Common myeloid progenitor, CD34-positive (primary cell): ENCODE measurements at regions not wholly inside any gene's neighbourhood (a gene's known extent, or its start where the extent isn't known, plus 50 kb on each side); places are given as distances from the start of the nearest gene placed in this dataset.
A peak's percentile ranks its signal among the peaks of the same experiment; 100 is the strongest.

ENCODE experiments used
- CTCF ChIA-PET: fragments of 350-600 bp; sonication (Branson Sonifier 250); formaldehyde crosslinking; loops from one replicate; lab custom pipeline; 2021; ENCODE audit warnings: antibody characterized with exemption; lab: Charles Lee
- POLR2A ChIA-PET: fragments of 350-600 bp; sonication (Branson Sonifier 250); formaldehyde crosslinking; loops from one replicate; lab custom pipeline; 2021; ENCODE audit warnings: antibody characterized with exemption; lab: Charles Lee
- DNase-seq, 3 donors: peaks; one replicate each; pipeline versions ENCODE4 v3.0.0 to v3.0.0-alpha.2; 2013
- H3K27ac ChIP-seq, 2 experiments: 1 replicate in 1 of 2; 2 replicates in 1 of 2; pipeline ENCODE4 v1.7.0; 2013; ENCODE audit warnings: inconsistent platforms in 2 of 2, low read length in 2 of 2, mild to moderate bottlenecking in 2 of 2, low read depth in 1 of 2, moderate library complexity in 1 of 2; ENCODE audit not compliant: severe bottlenecking in 2 of 2, insufficient read depth in 1 of 2, poor library complexity in 1 of 2
- H3K27me3 ChIP-seq, 5 experiments: replicated peaks in 2 of 5; 1 replicate in 3 of 5; 2 replicates in 2 of 5; pipeline versions ENCODE4 v1.6.1 to v1.7.0; 2013; ENCODE audit warnings: low read length in 4 of 5, mild to moderate bottlenecking in 2 of 5, moderate library complexity in 2 of 5, inconsistent platforms in 1 of 5; ENCODE audit not compliant: insufficient read depth in 5 of 5, control insufficient read depth in 4 of 5
- H3K36me3 ChIP-seq, 4 experiments: 1 replicate in 2 of 4; 2 replicates in 2 of 4; pipeline versions ENCODE4 v1.6.1 to v1.7.0; 2013; ENCODE audit warnings: low read length in 3 of 4, control low read depth in 1 of 4, mild to moderate bottlenecking in 1 of 4; ENCODE audit not compliant: control insufficient read depth in 4 of 4, insufficient read depth in 4 of 4
- H3K4me1 ChIP-seq, 4 experiments: 1 replicate in 3 of 4; 2 replicates in 1 of 4; pipeline versions ENCODE4 v1.6.1 to v1.7.1; 2013; ENCODE audit warnings: low read length in 3 of 4, mild to moderate bottlenecking in 3 of 4, control low read depth in 1 of 4, inconsistent platforms in 1 of 4, moderate library complexity in 1 of 4; ENCODE audit not compliant: control insufficient read depth in 4 of 4, insufficient read depth in 4 of 4; ENCODE audit errors: control extremely low read depth in 1 of 4
- H3K4me3 ChIP-seq, 7 experiments: 1 replicate in 4 of 7; 2 replicates in 3 of 7; pipeline versions ENCODE4 v1.5.1 to v1.7.0; 2013; ENCODE audit warnings: mild to moderate bottlenecking in 7 of 7, low read length in 6 of 7, moderate library complexity in 6 of 7, inconsistent platforms in 2 of 7, low read depth in 2 of 7, control low read depth in 1 of 7; ENCODE audit not compliant: insufficient read depth in 4 of 7, control insufficient read depth in 1 of 7; ENCODE audit errors: extremely low read depth in 1 of 7
- H3K9me3 ChIP-seq, 5 experiments: 1 replicate in 4 of 5; 2 replicates in 1 of 5; pipeline versions ENCODE4 v1.6.1 to v1.7.1; 2013; ENCODE audit warnings: low read length in 4 of 5, mild to moderate bottlenecking in 2 of 5, inconsistent platforms in 1 of 5, low read depth in 1 of 5, moderate library complexity in 1 of 5; ENCODE audit not compliant: control insufficient read depth in 4 of 5, insufficient read depth in 2 of 5; ENCODE audit errors: control extremely low read depth in 1 of 5
- WGBS: methylation state at CpG from one replicate; pipeline ENCODE4 v1.1.5; 2013; ENCODE audit not compliant: insufficient coverage; 5-methylcytosine and 5-hydroxymethylcytosine counted together

DNA sequence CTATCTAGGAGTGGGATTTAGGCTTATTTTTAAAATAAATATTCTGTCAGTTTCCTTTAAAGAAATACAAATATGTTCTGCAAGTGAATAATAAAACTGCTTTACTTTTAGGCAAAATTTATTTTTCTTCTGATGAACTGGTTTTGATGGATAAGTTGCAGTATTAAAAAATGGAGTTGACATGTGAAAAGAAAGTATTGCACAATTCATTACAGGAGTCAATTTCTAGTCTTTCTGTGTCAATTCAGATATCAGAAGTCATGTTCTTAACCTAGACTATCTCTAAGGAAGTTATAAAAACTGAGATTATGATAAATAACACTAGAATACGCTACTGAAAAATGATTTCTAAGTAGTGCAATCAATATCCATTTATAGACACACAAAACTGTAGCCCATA is 270.2 kb upstream of the TMPRSS15 start:
- Histone ChIP-seq H3K4me1 (no peaks in the 10 kb centered on the region), H3K27me3 (no peaks in the 10 kb centered on the region), H3K27ac (no peak overlapping the region), H3K9me3 (peaks cover 0 to 3% (median 0%) of the 10 kb centered on the region in 5 experiments), H3K4me3 (no peak overlapping the region), H3K36me3 (no peaks in the 10 kb centered on the region)
- ChIA-PET POLR2A (no interaction called here), CTCF (no interaction called here)
- no peak for DNase-seq
- WGBS, result no CpG with 5 or more reads among the region's 1 CpG

DNA sequence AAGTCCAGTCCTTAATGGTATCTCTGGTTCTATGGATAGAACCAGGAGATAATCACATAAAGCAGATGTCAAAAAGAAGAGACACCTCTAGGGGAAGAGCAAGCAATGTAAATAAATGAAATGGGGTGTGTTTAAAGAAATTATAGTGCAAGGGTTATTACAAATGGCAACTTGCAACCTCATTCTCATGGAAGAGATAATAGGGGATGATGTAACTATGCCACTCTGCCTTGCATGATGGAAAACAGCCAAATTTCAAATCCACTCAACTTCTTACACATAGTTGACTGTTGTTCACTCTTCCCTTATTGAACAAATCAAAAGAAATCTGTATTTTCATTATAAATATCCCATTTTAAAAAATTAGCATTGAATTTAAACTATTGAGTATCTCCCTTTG is 274.0 kb upstream of the TMPRSS15 start:
- H3K27ac ChIP-seq, result no peak overlapping the region
- no peaks in the 10 kb centered on the region for H3K4me1 ChIP-seq
- POLR2A ChIA-PET, result no interaction called here
- no peaks in the 10 kb centered on the region for H3K36me3 ChIP-seq
- H3K4me3 ChIP-seq, result no peak overlapping the region
- DNase-seq, result no peak
- peaks cover 0 to 3% (median 0%) of the 10 kb centered on the region in 5 experiments for H3K9me3 ChIP-seq
- CTCF ChIA-PET, result no interaction called here
- H3K27me3 ChIP-seq, result no peaks in the 10 kb centered on the region

DNA sequence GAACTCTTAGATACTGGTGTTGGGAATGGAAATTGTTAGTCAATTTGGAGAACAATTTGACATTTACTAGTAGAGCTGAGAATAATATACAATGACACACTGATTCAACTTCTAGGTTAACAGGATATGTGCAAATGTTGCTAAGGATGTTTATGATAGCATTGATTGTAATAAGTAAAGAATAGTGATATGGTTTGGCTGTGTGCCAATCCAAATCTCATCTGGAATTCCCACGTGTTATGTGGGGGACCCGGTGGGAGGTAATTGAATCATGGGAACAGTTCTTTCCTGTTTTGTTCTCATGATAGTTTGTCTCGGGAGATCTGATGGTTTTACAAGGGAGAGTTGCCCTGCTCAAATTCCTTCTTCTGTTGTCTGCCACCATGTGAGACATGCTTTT is 302.4 kb upstream of the TMPRSS15 start:
- ChIA-PET POLR2A (no interaction called here), CTCF (no interaction called here)
- Histone ChIP-seq H3K36me3 (no peaks in the 10 kb centered on the region), H3K4me3 (no peak overlapping the region), H3K9me3 (no peaks in the 10 kb centered on the region), H3K27ac (no peak overlapping the region), H3K27me3 (no peaks in the 10 kb centered on the region), H3K4me1 (no peaks in the 10 kb centered on the region)
- no peak for DNase-seq
- 79% methylated on average over 3 of the region's 3 CpGs for WGBS

GRCh38 chr21:18711662-18712061 is 308.1 kb upstream of the TMPRSS15 start:
- Histone ChIP-seq H3K4me1 (no peaks in the 10 kb centered on the region), H3K27ac (no peak overlapping the region), H3K9me3 (peaks cover 0 to 1% (median 0%) of the 10 kb centered on the region in 5 experiments), H3K36me3 (no peaks in the 10 kb centered on the region), H3K27me3 (no peaks in the 10 kb centered on the region), H3K4me3 (no peak overlapping the region)
- POLR2A ChIA-PET, result no interaction called here
- CTCF ChIA-PET, result no interaction called here
- DNase-seq, result no peak
- 100% methylated on average over 1 of the region's 1 CpG for WGBS

DNA sequence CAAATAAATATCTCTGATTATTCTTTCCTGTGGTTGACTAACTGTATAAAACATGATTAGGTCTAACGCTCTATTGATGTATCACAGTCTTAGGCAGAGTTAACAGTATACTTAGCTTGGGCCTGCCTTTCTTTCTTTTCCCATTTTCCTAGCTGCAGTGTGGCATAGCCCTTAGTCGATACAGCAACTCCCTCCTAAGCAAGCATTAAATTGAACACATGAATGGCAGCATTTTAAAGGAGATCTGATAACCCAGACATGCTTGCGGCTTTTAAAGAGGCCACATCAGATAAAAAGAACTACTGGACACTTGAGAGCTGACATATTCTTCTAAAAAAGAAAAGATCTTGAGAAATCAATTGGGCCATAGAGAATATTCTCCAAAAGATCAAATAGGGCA is 312.0 kb upstream of the TMPRSS15 start:
- WGBS, result 83% methylated on average over 2 of the region's 3 CpGs

DNA sequence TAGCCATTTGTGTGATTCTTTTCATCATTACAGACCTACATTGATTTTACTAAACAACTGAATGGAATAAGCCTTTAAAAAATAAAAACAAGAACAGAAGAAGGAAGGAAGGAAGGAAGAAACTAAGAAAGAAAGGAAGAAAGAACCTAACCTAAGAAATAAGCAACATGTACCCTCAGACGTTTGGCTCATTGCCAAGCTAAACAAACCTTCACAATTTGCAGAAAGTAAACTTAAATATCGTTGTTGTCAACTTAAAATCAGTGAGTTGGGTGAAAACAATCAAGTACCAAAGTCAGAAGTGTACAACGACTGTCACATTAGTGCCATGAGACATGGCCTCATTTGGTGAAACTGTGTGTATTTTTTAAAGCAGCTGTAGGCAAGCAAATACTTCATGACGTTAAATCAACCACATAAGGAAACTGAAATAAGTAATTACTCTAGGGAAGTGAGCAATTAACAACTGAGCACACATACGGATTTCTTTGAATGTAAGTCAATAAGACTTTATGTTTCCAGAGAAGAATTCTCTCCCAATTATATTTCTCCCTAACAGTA is 313.1 kb upstream of the TMPRSS15 start:
- no peak overlapping the region for H3K4me3 ChIP-seq
- no peak overlapping the region for H3K27ac ChIP-seq
- CTCF ChIA-PET, result no interaction called here
- DNase-seq, result no peak
- no peaks in the 10 kb centered on the region for H3K27me3 ChIP-seq
- 74% methylated on average over 3 of the region's 5 CpGs for WGBS
- H3K9me3 ChIP-seq, result no peaks in the 10 kb centered on the region
- H3K4me1 ChIP-seq, result no peaks in the 10 kb centered on the region
- H3K36me3 ChIP-seq, result no peaks in the 10 kb centered on the region
- POLR2A ChIA-PET, result no interaction called here

More for the DNA sequence above, 312.0 kb upstream of the TMPRSS15 start:
- Histone ChIP-seq H3K27me3 (no peaks in the 10 kb centered on the region), H3K4me1 (no peaks in the 10 kb centered on the region), H3K9me3 (peaks cover 0 to 1% (median 0%) of the 10 kb centered on the region in 5 experiments), H3K36me3 (no peaks in the 10 kb centered on the region), H3K4me3 (no peak overlapping the region), H3K27ac (no peak overlapping the region)
- DNase-seq, result no peak
- POLR2A ChIA-PET, result interaction anchor here (0.7 kb wide), 1 partner anchor 145 kb away, joined by 5 read pairs; no protein-coding TSS in a partner anchor
- CTCF ChIA-PET, result no interaction called here

GRCh38 chr21:18722193-18722592 is 318.6 kb upstream of the TMPRSS15 start:
- WGBS, result no CpG with 5 or more reads among the region's 1 CpG
- no peak overlapping the region for H3K27ac ChIP-seq
- H3K9me3 ChIP-seq, result no peaks in the 10 kb centered on the region
- ChIA-PET POLR2A (no interaction called here), CTCF (no interaction called here)
- no peaks in the 10 kb centered on the region for H3K36me3 ChIP-seq
- H3K4me1 ChIP-seq, result no peaks in the 10 kb centered on the region
- H3K4me3 ChIP-seq, result no peak overlapping the region
- DNase-seq, result peak in 1 of 3 donors; percentile 1
- no peaks in the 10 kb centered on the region for H3K27me3 ChIP-seq
